ENCODE measurements at regions not wholly inside any gene's neighbourhood (a gene's known extent, or its start where the extent isn't known, plus 50 kb on each side); places are given as distances from the start of the nearest gene placed in this dataset.

GRCh38 chr11:43626798-43627197, 53.7 kb upstream of the HSD17B12 start:
- no peak for DNase-seq (ENCODE audit: low spot score)

Data from activated CD4-positive, alpha-beta T cell treated with anti-CD3 and anti-CD28 coated beads, Interleukin-2, Interleukin-4, amounts not matched to agents 100 ng/mL and 50 ng/mL, durations not matched to agents 16 hours and 8 hours (primary cell).